Erythroblast (primary cell): ENCODE measurements at regions not wholly inside any gene's neighbourhood (a gene's known extent, or its start where the extent isn't known, plus 50 kb on each side); places are given as distances from the start of the nearest gene placed in this dataset.

ENCODE experiments used
- GATA1 ChIP-seq: IDR thresholded peaks from 2 replicates; pipeline ENCODE4 v1.6.1; 2011; ENCODE audit warnings: low read depth, mild to moderate bottlenecking, control low read depth, low read length, moderate library complexity
- POLR2A ChIP-seq: IDR thresholded peaks from 2 replicates; pipeline ENCODE4 v1.6.1; 2011; ENCODE audit warnings: mild to moderate bottlenecking, low read length

DNA sequence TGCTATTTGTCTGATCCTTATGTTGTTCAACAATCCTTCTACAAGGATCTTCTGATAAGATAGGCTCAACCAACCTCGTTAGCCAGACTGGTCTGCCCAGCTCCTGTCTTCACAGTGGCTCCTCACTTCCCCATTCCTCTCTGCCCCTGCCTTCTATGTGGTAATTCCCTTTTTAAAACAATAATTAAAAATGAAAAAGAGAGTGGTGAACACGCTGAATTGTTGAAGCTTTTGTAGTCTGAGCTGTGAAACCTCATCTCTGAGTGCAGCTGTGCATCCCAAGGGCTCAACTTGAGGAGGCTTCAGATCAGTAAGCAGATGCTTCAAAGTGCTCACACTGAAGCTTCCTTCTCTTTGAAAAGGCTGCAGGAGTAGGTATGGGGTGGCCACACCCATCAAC, 70.7 kb upstream of the JUN start:
- TF ChIP-seq POLR2A (no peak), GATA1 (no peak)
